Epithelial cell of esophagus (primary cell): ENCODE measurements at regions not wholly inside any gene's neighbourhood (a gene's known extent, or its start where the extent isn't known, plus 50 kb on each side); places are given as distances from the start of the nearest gene placed in this dataset.
A peak's percentile ranks its signal among the peaks of the same experiment; 100 is the strongest.

Experiments used
- DNase-seq: peaks from one replicate; pipeline ENCODE4 v3.0.0; 2010; ENCODE audit warnings: low read depth
- H3K4me3 ChIP-seq: 2 replicates; pipeline ENCODE4 v1.5.1; 2011; ENCODE audit warnings: mild to moderate bottlenecking, low read length, control low read depth
- CTCF ChIP-seq: IDR thresholded peaks from 2 replicates; pipeline ENCODE4 v1.5.1; 2011; ENCODE audit warnings: low read depth, mild to moderate bottlenecking, low read length, control low read depth, inconsistent platforms; ENCODE audit not compliant: insufficient read depth; ENCODE audit errors: missing control alignments

- H3K4me3 ChIP-seq: no peak overlapping the region
- DNase-seq: no peak
- TF ChIP-seq CTCF: no peak
Measured at GRCh38 chr3:191802671-191803070, 341.7 kb downstream of the PYDC2 start.

GRCh38 chr3:191804935-191805334, 344.0 kb downstream of the PYDC2 start:
- no peak for TF ChIP-seq CTCF
- no peak for DNase-seq
- no peak overlapping the region for H3K4me3 ChIP-seq

- H3K4me3 ChIP-seq: no peak overlapping the region
- DNase-seq: no peak
- no peak for TF ChIP-seq CTCF
Measured at GRCh38 chr3:191808073-191808472, 347.1 kb downstream of the PYDC2 start.

- no peak for TF ChIP-seq CTCF
- no peak overlapping the region for H3K4me3 ChIP-seq
- peak; percentile 16 for DNase-seq
Measured at GRCh38 chr3:191809326-191809949, 348.5 kb downstream of the PYDC2 start.

GRCh38 chr3:191813245-191813644, 352.3 kb downstream of the PYDC2 start:
- H3K4me3 ChIP-seq: no peak overlapping the region
- no peak for TF ChIP-seq CTCF
- no peak for DNase-seq

- H3K4me3 ChIP-seq: no peak overlapping the region
- TF ChIP-seq CTCF: no peak
- DNase-seq: no peak
Measured at GRCh38 chr3:191848818-191849217, 387.9 kb downstream of the PYDC2 start.

GRCh38 chr3:191859531-191859930, 398.6 kb downstream of the PYDC2 start:
- TF ChIP-seq CTCF: no peak
- H3K4me3 ChIP-seq: no peak overlapping the region
- no peak for DNase-seq
